IPS DF 19.7 (cell line): ENCODE measurements at regions not wholly inside any gene's neighbourhood (a gene's known extent, or its start where the extent isn't known, plus 50 kb on each side); places are given as distances from the start of the nearest gene placed in this dataset.
"Not testable (repeated sequence)": the region's sequence is repeated elsewhere in the genome, so short reads cannot be mapped to it uniquely, and the experiment has no call there.

Source experiments
- DNase-seq: peaks from one replicate; pipeline ENCODE4 v3.0.0-alpha.2; 2013; ENCODE audit warnings: low read depth, low spot score

GRCh38 chr7:81186691-81187090, 267.8 kb upstream of the SEMA3C start:
- no peak for DNase-seq

DNA sequence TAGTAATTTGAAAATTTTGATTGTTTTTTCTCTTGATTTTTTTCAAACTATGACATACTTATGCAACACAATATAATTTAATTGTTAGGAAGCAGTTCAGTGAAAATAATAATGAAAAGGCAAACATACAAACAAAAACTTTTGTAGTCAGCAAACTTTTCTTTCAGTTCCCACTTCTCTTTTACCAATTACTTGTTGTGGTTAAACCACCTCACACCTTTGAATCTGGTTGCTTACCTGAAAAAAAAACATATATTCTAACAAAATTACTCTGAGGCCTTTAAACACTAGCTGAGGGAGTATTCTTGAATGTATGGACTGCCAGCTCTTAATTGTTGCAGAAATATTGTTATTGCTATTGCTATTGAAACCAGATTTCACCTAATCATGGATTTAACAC, 266.2 kb upstream of the SEMA3C start:
- no peak for DNase-seq

DNA sequence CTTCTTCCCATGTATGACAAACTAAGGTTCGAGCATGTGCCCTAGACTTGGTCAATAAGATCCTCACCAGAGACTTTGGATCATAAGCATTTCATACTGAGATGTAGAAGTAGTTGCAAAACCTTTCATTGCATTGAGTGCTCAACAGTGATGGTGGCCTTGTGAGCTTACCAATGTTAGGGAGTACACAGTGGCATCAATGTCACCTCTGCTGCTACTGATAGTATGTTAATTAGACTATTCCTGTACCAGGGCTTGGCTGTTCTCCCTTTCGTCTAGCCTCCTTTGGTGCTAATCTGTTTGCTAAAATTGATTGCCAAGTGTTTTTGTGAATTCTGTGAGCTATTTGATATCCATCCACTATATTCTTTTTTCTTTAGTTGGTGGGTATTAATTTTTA, 264.5 kb upstream of the SEMA3C start:
- DNase-seq: no peak

DNA sequence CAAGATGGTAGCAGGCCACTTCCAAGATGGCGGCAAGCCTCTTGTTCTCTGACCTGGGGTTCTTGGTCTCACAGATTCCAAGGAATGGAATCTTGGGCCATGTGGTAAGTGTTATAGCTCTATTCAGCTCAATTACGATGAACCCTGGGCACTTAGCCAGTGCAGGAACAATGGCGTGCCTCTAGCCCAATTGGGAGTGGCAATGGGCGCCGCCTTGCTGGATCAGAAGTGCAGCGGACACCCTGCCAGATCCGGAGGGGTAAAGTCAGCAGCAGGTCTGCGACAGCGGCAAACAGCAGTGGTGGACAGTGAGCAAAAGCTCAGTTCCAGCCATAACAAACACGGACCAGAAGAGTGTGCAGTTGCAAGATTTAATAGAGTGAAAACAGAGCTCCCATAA, 263.2 kb upstream of the SEMA3C start:
- not testable (repeated sequence) for DNase-seq

GRCh38 chr7:81181066-81181465, 262.2 kb upstream of the SEMA3C start:
- DNase-seq: no peak

DNA sequence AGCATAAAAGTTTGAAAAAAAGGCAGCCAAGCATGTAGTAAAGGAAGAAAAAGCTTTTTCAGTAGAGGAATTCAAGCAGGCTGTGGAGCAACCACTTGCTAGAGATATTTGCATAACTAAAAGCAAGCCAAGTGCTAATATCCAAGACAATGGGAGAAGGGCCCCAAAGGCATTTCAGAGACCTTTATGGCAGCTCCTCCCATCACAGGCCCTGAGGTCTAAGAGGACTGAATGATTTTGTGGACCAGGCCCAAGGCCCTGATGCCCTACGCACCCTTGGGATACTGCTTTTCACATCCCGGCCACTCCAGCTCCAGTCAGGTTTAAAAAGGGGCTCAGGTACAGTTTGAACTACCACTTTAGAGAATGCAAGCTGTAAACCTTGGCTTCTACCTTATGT, 261.7 kb upstream of the SEMA3C start:
- peak; percentile 30 for DNase-seq

DNA sequence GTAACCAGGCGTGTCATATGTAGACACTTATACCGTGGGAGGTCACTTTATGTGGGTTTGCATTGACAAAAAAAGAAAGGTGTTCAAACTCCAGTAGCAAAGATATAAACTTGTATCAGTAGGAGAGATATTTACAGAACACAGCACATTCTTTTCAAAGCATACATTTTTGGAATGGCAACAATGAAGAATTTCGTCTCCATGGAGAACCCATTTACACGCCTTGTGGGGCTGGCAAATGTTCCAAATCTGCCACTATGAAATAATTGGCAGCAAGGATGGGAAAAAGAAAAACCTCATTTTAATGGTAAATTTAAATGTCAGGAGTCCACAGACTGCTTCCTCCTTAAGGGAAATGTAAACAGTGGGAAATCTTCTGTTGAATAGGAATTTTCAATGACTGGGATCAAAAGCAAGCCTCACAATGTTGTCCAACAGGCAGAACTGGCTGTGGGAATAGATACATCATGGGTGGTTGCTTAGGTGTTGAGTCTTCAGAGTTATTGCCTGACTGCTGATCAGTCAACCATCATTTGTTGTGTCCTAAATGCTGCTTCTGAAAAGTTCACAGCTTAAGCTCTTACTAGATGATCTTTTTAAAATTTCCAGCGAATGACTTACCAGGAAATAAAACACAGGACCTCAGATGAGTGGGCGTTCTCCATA, 256.6 kb upstream of the SEMA3C start:
- DNase-seq: no peak

DNA sequence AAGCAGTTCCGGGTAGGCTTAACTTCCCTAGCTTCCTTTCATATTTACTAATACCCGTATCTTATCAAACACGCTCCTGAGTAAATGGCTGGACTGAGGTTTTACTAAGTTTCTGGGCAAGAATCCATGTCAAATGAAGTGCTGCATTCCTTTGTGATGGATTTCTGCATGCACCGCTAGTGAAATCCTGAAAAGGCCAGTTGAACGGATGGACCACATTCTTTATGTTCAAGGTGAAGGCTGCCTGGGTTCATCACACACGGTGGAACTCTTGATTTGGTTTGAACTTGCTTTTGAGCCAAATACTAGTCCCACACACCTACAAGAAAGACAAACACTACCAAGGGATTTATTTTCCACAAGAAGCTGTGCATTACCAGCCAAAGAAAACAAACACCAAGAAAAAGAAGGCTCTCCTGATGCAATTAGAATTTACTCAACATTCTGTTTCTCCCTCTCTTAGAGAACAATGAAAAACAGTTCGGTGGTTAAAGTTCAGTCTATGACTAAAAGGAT, 255.0 kb upstream of the SEMA3C start:
- DNase-seq: no peak

GRCh38 chr7:81170291-81170690, 251.4 kb upstream of the SEMA3C start:
- DNase-seq: no peak

DNA sequence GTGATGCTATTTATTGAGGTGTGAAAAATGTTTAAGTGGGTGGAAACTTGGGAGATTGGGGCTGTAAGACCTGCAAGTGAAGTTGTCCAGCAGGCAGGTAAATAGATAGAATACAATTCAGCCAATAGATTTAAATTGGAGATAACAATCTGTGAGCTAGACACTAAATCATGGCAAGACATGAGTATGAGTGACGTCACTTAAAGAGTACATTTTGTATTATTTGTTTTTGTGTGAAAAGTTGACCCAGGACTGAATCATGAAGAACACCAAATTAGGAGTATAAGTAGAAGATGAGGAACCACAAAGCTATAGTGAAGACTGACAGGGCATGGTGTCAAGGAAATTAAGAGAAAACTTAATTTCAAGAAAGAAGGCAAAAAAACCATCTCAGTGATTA, 249.1 kb upstream of the SEMA3C start:
- DNase-seq: no peak

DNA sequence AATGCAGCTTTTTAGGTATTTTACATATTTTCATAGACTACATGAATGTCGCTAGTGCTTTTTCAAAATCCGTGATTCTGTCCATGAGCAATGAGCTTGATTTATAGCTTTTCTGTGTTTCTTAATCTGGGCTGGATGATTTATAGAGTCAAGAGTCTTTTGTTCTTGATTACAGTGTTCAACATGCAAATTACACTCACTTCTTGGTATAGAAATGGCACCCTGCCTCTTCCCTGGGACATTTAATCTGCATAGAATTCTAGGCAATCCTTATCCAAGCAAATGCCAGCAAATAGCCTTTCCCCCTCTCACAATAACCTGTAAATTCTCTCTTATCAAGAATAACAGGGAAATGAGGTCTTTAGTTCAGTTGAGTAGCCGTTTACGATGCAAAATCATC, 246.2 kb upstream of the SEMA3C start:
- no peak for DNase-seq

DNA sequence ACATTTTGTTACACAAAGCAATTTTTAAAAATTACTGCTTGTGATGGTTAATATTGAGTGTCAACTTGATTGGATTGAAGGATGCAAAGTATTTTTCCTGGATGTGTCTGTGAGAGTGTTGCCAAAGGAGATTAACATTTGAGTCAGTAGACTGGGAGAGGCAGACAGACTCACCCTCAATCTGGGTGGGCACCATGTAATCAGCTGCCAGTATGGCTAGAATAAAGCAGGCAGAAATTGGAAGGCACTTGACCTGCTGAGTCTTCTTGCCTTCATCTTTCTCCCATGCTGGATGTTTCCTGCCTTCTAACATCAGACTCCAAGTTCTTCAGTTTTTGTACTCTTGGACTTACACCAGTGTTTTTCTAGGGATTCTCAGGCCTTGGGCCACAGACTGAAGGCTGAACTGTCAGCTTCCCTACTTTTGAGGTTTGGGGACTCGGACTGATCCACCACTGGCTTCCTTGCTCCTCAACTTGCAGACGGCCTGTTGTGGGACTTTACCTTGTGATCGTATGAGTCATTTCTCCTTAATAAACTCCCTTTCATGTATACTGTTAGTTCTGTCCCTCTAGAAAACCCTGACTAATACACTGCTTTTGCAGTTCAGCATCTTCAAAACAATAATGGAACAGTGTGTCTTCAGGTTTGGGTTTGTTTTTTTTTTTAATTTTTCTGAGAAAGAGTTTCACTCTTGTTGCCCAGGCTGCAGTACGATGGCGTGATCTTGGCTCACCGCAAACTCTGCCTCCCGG, 244.1 kb upstream of the SEMA3C start:
- DNase-seq: no peak

DNA sequence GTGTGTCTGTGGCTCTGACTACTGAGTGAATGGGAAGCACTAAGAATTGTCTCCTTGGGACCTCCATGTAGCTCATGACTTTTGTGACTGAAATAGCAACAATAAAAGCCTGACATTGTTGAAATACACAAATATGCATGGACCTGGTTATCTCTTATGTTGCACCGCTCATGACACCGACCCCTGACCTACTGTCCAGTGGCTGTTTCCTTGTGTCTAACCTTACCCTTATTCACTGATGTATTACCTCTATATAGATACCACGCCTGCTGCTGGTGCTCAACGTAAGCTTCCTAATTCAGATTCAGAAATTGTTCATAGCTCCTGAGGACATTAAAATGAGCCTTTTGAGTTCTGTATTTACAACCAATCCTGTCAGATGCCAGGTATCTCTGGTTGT, 243.4 kb upstream of the SEMA3C start:
- DNase-seq: no peak

- DNase-seq: no peak
Measured at GRCh38 chr7:81161451-81162075, 242.7 kb upstream of the SEMA3C start.

GRCh38 chr7:81159402-81159801, 240.6 kb upstream of the SEMA3C start:
- DNase-seq: no peak

GRCh38 chr7:81158189-81158588, 239.3 kb upstream of the SEMA3C start:
- DNase-seq: no peak

DNA sequence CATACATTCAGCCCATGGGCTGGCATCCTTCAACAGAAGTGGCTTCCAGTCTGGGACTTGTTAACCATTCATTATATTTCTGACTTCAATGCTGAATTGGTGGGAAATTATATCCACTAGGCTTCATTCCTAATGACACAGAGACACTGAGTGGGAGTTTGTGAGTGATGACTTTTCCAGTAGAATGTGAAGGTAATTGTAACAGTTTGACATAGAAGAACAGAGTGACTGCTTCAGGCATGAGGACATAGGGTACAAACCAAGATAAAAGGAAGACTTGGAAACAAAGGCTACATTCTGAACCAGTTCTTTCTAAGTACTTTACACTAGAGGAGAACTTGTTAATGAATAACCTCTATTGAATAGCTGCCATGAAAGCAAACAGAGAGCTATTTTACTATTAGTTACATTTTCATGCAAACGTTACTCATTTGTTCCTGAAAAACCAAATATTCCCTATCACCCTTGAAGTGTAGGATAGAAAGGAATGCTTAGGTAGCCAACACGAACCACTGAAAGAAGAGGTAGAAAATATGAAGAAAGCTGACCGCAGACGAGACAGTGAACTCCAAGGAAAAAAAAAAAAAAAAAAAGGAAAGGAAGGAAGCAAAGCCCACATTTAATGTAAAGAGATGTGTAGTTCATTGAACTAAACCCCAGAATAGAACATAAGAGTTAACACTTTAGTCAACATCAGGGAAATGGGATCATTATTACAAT, 237.0 kb upstream of the SEMA3C start:
- no peak for DNase-seq

GRCh38 chr7:81154565-81154964, 235.7 kb upstream of the SEMA3C start:
- no peak for DNase-seq

- DNase-seq: not testable (repeated sequence)
Measured at GRCh38 chr7:81152925-81153324, 234.1 kb upstream of the SEMA3C start.

DNA sequence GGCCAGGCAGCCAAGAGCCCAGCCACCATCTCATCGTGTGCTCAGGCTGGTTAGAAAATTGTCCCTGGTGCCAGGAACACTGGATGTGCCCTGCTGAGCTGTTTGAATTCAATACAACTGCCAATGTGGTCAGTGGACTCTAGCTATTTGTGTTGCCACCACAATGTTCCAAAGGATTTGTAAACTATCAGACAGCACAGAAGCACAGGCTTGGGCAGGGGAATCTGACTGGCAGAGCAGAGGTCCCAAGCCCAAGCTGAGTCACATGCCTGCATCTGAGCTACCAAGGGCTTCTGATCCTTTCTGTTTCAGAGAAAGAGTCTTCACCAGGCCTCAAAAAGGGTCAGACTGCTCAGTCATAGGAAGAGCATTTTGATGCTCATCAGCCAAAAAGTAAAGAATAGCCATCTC, 232.1 kb upstream of the SEMA3C start:
- DNase-seq: no peak

GRCh38 chr7:81143856-81144255, 225.0 kb upstream of the SEMA3C start:
- DNase-seq: no peak
